ELF-1 (cell line): ENCODE measurements at regions not wholly inside any gene's neighbourhood (a gene's known extent, or its start where the extent isn't known, plus 50 kb on each side); places are given as distances from the start of the nearest gene placed in this dataset.

Experiments
- DNase-seq: peaks from one replicate; pipeline ENCODE4 v3.0.0-alpha.2; 2016; ENCODE audit warnings: low read depth, low spot score

- DNase-seq = no peak
These were observed 1292.1 kb downstream of the TBC1D22A start for GRCh38 chr22:48054596-48054995.

GRCh38 chr22:48053973-48054372 lies 1291.5 kb downstream of the TBC1D22A start:
- DNase-seq = no peak

GRCh38 chr22:48053486-48053885 lies 1291.0 kb downstream of the TBC1D22A start:
- no peak for DNase-seq

- no peak for DNase-seq
These were observed 1290.1 kb downstream of the TBC1D22A start for GRCh38 chr22:48052621-48052890.

GRCh38 chr22:48051796-48052620 lies 1289.6 kb downstream of the TBC1D22A start:
- DNase-seq = no peak

DNA sequence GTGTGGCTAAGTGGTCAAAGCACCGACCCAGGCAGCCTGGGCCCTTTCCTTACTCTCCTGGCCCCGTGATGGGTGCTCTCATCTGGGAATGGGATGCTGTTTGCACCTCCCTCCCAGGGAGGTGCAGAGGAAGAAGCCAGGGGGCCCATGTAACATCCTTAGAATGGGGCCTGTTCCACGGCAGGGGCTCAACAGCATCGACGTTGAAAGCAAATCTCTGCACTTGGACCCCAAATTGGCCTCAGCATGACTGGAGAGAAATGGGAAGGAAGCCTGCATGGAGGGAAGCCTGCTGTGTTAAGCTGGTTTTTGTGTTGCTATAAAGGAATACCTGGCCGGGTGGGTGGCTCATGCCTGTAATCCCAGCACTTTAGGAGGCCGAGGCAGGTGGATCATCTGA lies 1288.4 kb downstream of the TBC1D22A start:
- no peak for DNase-seq

DNA sequence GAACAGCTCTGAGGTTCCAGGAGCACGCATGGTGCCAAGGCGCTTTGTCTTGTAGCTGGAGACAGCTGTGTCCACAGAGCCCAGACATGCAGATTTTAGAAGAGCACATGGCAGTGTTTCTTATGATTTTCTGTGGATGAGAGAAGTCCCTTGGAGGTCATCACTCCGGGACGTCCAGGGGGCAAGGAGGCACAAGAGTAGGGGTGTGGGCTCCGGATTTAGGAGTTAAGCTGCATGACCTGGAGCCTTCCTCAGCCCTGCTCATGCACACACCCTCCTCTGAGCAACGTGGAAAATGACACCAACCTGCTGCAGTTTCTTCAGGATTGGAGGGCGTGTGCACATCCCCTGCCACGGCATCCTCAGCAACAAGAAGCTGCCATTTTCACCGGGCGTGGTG lies 1286.7 kb downstream of the TBC1D22A start:
- no peak for DNase-seq

DNA sequence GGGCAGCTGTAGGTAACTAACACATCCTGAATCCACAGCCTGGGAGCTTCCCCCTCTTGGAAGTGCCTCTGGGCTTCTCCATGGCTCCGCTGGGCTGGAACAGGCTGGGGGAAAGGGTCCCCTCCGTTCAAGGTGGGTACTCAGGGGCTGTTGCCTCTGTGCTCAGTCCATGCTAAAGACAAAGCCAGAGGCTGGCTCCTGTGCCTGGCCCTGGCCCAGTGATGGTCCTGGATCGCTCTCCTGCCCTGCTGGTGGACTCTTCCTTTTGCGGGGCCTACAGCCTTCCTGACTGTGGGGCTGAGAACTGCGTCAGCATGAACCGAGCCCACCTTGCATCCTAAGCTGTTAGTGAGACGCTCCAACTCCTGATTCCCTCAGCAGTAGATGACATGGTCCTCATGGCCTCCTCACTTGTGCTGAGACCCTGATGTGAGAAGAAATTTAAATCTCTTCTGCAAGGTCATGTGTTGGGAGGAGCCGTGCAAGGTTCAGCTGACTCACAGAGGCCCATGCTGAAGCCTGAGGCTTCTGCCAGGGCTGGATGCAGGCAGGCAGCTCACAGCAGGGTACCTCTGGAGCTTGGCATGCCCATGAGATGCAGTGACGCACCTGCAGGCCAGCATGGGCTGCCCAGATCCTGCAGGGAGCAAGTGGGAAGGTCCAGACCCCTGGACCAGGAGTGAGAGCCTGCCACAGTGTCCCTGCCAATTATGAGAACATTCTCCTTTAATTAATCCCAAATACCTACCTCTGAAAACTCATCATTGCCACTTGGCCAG lies 1285.5 kb downstream of the TBC1D22A start:
- no peak for DNase-seq

DNA sequence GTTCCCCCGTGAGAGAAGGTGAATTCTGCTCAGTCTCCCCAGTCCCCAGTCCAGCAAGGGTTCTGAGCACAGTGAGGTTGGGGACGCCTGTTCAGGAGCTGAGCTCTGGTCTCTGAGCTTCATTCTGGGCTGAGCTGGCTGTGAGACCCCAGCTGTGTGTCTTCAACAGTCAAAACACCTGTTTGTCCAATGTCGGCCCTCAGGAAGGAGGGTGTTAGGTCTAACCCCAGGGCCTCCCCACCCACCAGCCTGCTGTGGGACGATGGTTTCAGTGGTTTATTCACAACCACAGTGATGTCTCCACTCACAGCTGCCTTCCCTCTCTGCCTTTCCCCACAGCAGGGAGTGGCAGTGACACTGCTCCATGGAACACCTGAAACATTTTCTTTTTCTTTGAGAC lies 1282.9 kb downstream of the TBC1D22A start:
- no peak for DNase-seq

DNA sequence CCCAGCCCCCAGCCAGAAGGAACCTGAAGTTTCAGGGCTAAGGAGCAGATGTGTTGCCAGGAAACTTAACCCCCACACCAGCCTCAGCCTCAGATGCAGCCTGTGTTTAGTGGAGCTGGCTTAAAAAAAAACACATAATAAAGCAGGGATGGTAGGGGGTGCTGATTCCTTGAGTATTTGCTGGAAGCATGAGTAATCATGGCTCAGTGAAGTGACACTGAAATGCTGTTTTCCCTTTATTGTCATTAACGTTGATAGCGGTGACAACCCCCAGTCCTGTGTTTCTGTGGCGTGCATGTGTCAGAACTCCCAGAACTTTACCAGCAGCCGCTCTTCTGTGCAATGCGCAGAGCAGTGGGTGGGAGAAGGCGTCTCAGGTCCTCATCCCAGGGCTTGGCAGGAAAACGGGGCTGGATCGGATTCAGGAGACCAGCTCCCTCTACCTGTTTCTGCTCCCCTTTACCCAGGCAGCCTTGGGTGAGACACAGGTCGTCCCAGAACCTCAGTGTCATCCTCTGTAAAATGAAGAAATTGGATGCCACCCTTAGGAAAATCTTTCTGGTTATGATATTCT lies 1282.1 kb downstream of the TBC1D22A start:
- DNase-seq = no peak

DNA sequence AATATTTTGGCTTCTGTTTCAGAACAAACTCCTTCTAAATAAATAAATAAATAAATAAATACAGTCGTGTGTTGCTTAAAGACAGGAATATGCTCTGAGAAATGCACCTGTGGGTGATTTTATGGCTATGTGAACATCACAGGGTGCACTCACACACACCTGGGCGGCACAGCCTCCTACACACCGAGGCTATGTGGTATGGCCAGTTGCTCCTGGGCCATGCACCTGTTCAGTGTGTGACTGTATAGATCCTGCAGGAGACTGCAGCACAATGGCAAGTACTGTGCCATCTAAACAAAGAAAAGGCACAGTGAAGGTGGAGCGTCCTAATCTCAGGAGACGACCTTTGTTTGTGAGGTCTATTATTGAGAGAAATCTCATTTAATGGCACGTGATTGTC lies 1281.1 kb downstream of the TBC1D22A start:
- no peak for DNase-seq

GRCh38 chr22:48042621-48043395 lies 1280.4 kb downstream of the TBC1D22A start:
- DNase-seq = no peak

DNA sequence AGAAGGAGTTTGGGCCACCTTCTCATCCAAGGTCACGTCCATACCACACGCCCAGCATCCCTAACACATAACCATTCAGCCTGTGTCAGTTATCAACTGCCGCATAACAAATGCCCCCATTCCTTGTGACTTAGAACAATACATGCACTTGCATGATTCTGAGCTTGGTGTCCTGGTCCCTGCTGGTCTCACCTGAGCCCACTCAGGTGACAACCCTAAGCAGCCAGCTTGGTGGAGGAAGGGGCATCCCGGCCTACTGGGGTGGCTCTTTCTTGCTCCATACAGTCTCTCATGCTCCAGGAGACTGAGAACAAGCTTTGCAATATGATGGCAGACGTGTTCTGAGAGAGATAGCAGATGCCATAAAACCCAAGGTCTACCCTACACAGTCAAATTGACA lies 1276.9 kb downstream of the TBC1D22A start:
- DNase-seq = no peak

DNA sequence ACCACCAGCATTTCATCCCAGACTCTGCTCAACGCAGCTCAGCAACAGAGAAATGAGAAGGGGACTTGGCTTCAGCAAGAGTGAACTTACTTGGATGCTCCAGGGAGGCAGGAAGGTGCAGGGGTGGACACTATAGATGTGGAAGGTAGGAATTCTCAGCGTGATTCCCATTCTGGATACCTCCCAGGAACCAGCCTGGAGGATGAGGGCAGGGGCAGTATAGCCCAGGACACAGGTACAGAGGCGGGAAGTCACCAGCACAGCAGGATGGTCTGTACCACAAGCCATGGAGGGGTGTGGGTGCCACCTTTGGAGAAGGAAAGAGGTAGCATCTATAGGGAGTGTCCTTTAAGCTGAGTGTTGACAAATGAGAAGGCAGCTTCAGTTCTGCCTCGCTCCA lies 1275.2 kb downstream of the TBC1D22A start:
- no peak for DNase-seq

DNA sequence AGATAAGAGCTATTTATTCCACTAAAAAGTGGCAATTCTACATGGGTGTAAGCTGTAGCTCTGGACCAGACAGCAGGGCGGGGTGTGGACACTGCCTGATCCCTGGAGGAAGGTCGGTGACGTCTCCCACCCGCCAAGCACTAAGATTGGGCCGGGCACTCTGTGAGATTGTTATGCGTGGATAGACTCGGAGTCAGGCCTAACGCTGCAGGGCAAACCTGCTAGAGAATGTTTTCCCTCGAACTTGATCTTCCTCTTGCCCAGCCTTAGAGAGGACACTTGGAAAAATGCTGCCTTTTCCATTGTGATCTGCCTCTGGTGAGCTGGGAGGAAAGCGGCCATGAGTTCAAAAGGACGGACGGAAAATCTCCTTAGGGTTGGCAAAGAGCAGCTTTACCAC lies 1273.4 kb downstream of the TBC1D22A start:
- DNase-seq = peak; percentile 27

- no peak for DNase-seq
These were observed 1269.1 kb downstream of the TBC1D22A start for GRCh38 chr22:48031589-48031988.

DNA sequence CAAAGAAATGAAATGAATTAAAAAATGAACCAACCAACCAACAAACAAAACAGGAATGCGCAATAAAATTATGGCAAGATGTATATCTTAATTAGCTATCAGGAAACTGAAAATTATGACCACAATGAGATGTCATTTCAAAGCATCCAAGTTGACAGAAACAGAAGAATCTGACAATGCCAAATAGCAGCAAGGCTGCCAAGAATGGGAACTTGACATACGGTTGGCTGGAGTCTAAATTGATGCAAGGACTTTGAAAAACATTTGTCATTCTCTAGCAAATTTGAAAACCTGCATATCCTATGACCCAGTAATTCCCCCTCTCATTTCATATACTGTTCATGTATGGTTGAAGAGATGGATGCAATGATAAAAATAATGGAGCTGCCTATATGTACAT lies 1262.6 kb downstream of the TBC1D22A start:
- DNase-seq = no peak

- DNase-seq = peak; percentile 21
These were observed 1259.5 kb downstream of the TBC1D22A start for GRCh38 chr22:48021991-48022401.

GRCh38 chr22:48018346-48018745 lies 1255.9 kb downstream of the TBC1D22A start:
- no peak for DNase-seq

- DNase-seq = no peak
These were observed 1253.3 kb downstream of the TBC1D22A start for GRCh38 chr22:48015701-48016100.

- DNase-seq = no peak
These were observed 1242.5 kb downstream of the TBC1D22A start for GRCh38 chr22:48004936-48005335.

DNA sequence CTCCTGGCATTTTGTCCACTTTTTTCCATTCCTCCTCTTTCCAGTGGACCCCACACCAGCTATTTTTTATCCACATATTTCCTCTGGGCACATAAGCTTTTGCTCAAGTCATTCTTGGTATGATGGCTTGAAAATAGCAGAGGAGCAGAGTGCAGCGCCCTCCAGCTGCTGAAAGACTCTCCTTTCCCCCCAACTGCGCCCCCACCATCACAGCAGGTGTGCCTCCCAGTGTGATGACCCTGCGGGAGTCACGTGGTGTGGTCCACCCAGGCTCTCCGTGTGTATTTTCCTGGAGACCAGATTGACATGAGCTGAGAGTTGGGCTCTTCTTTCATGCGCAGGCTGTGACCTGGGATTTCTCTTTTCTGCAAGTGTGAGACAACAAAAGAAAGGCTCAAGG lies 1241.6 kb downstream of the TBC1D22A start:
- DNase-seq = no peak
